Activated naive CD4-positive, alpha-beta T cell treated with anti-CD3 and anti-CD28 coated beads, Interleukin-2, amount 10 ng/mL, durations not matched to agents 7 days and 5 days (primary cell): ENCODE measurements at regions not wholly inside any gene's neighbourhood (a gene's known extent, or its start where the extent isn't known, plus 50 kb on each side); places are given as distances from the start of the nearest gene placed in this dataset.
A peak's percentile ranks its signal among the peaks of the same experiment; 100 is the strongest.
"Not testable (repeated sequence)": the region's sequence is repeated elsewhere in the genome, so short reads cannot be mapped to it uniquely, and the experiment has no call there.

Source experiments
- CTCF ChIA-PET: fragments of 350-600 bp; sonication (Branson Sonifier 250); formaldehyde crosslinking; loops from one replicate; lab custom pipeline; 2021; ENCODE audit warnings: antibody characterized with exemption; lab: Charles Lee
- DNase-seq: peaks from one replicate; pipeline ENCODE4 v3.0.0-alpha.2; 2020
- H3K27ac Mint-ChIP-seq: one replicate; pipeline ENCODE4 v1.8.0; 2021; ENCODE audit warnings: mild to moderate bottlenecking, moderate library complexity, mixed read lengths
- H3K27me3 Mint-ChIP-seq: one replicate; pipeline ENCODE4 v1.8.0; 2021; ENCODE audit warnings: mild to moderate bottlenecking, mixed read lengths
- H3K36me3 Mint-ChIP-seq: one replicate; pipeline ENCODE4 v1.8.0; 2021; ENCODE audit warnings: mixed read lengths
- H3K4me1 Mint-ChIP-seq: one replicate; pipeline ENCODE4 v1.8.0; 2021; ENCODE audit warnings: mixed read lengths
- H3K4me3 Mint-ChIP-seq: one replicate; pipeline ENCODE4 v1.8.0; 2021; ENCODE audit warnings: mild to moderate bottlenecking, moderate library complexity, mixed read lengths
- H3K9me3 Mint-ChIP-seq: one replicate; pipeline ENCODE4 v1.8.0; 2021; ENCODE audit warnings: mixed read lengths

DNA sequence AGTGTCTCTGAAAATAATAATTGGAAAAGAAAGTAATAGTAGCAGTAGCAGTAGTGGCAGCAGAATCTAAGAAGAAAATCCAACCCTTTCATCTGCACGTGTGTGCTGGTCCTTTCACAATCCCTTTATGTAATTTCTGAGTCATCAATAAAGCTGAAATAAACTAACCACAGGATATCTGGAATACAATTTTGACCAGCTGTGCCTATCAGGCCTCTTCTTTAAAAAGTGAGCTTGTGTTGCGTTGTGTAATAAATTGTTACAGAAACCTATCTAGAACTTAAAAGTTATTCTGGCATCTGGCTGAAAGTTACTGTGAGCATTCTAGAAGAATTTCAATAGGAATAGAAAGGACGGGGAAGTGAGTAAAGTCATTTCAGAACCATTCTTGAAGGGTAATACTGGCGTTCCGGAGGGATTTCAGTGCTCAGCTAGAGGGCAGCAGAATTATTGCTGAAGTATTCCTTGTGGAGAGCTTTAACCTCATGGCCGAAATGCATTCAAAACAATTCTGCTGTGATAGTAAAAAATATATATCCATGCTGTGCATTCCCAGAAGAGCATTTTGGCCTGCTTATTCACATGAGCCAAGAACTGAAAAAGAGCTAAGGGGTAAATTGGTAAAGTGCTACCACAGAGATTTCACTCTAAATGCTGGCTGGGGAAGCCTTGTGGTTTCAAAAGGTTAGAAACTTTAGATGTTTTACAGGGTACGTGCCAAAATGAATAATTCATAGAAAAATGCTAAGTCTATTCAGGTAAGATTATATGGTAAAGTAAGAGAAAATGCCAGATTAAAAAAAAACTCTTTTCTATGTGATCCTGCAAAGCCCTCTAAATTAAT is 260.6 kb downstream of the NKX6-1 start:
- Mint-ChIP-seq H3K9me3 (peaks cover 2% of the 10 kb centered on the region), H3K27me3 (no peaks in the 10 kb centered on the region), H3K4me3 (no peak overlapping the region), H3K27ac (no peak overlapping the region), H3K4me1 (no peaks in the 10 kb centered on the region), H3K36me3 (no peaks in the 10 kb centered on the region)
- CTCF ChIA-PET, result no interaction called here
- no peak for DNase-seq

DNA sequence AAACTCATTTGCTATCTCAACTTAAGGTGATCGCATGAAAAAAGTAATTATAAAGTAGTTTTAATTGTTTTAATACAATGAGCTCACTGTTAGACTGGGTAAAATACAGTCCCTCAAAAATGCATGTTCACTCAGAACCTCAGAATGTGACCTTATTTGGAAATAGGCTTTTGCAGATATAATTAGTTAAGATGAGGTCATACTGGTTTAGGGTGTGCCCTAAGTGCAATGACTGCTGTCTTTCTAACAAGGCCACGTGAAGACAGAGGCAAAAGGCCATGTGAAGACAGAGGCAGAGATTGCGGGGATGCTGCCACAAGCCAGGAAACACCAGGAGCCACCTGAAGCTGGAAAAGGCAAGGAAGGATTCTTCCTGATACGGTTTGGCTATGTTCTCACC is 262.1 kb downstream of the NKX6-1 start:
- no peak for DNase-seq
- Mint-ChIP-seq H3K27ac (no peak overlapping the region), H3K4me1 (no peaks in the 10 kb centered on the region), H3K4me3 (no peak overlapping the region), H3K36me3 (no peaks in the 10 kb centered on the region), H3K9me3 (peaks cover 2% of the 10 kb centered on the region), H3K27me3 (no peaks in the 10 kb centered on the region)
- CTCF ChIA-PET, result no interaction called here

DNA sequence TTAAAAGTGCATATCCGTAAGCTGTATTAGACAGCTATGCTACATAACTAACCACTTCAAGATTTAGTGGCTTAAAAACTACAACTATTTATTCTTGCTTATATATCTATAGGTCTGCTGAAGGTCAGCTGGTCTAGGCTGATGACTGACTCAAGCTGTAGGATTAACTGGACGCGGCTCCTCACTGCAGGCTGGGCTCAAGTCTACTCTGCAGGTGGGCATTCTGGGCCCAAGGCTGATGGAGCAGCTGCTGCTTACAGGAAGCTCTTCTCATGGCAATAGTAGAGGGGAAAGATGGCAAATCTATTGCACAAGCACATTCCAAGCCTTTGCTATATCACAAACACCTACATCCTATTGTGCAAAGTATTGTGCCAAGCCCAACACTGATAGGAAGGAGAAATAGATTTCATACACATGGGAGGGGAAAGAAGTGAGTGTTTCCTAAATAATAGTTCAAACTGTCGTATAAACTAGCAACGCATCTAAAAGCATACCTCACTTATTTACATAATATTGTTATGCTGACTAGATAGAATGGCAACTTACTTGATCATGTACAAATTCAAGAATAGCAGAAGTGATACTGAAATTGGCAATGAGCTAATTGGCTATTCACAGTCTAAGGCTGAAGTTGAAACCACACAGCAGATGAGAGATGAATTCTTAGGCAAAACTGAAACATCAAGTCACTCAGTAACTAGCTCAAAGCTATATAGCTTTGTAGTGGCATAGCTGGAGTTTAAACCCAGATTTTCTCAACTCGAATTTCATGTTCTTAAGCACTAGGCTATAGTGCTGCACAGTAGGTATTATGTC is 263.8 kb downstream of the NKX6-1 start:
- CTCF ChIA-PET, result no interaction called here
- Mint-ChIP-seq H3K27me3 (no peaks in the 10 kb centered on the region), H3K4me3 (no peak overlapping the region)

GRCh38 chr4:84232309-84233095 is 266.6 kb downstream of the NKX6-1 start:
- peak overlapping the region; percentile 56 for H3K27ac Mint-ChIP-seq
- CTCF ChIA-PET, result no interaction called here
- no peaks in the 10 kb centered on the region for H3K4me1 Mint-ChIP-seq
- no peak for DNase-seq
- H3K9me3 Mint-ChIP-seq, result peaks cover 1% of the 10 kb centered on the region
- no peaks in the 10 kb centered on the region for H3K27me3 Mint-ChIP-seq
- H3K36me3 Mint-ChIP-seq, result no peaks in the 10 kb centered on the region
- H3K4me3 Mint-ChIP-seq, result no peak overlapping the region

More for the DNA sequence above, 263.8 kb downstream of the NKX6-1 start:
- DNase-seq, result no peak
- H3K9me3 Mint-ChIP-seq, result peaks cover 2% of the 10 kb centered on the region
- H3K27ac Mint-ChIP-seq, result no peak overlapping the region
- H3K36me3 Mint-ChIP-seq, result no peaks in the 10 kb centered on the region
- H3K4me1 Mint-ChIP-seq, result no peaks in the 10 kb centered on the region

- no peaks in the 10 kb centered on the region for H3K9me3 Mint-ChIP-seq
- DNase-seq, result no peak
- no peaks in the 10 kb centered on the region for H3K4me1 Mint-ChIP-seq
- no peaks in the 10 kb centered on the region for H3K36me3 Mint-ChIP-seq
- H3K27me3 Mint-ChIP-seq, result no peaks in the 10 kb centered on the region
- CTCF ChIA-PET, result no interaction called here
- H3K4me3 Mint-ChIP-seq, result no peak overlapping the region
- H3K27ac Mint-ChIP-seq, result no peak overlapping the region
Measured at GRCh38 chr4:84231539-84232055, 267.5 kb downstream of the NKX6-1 start.

GRCh38 chr4:84224522-84224921 is 274.6 kb downstream of the NKX6-1 start:
- H3K27me3 Mint-ChIP-seq, result no peaks in the 10 kb centered on the region
- no peak for DNase-seq
- H3K36me3 Mint-ChIP-seq, result no peaks in the 10 kb centered on the region
- CTCF ChIA-PET, result no interaction called here
- no peak overlapping the region for H3K27ac Mint-ChIP-seq
- H3K9me3 Mint-ChIP-seq, result no peaks in the 10 kb centered on the region
- no peak overlapping the region for H3K4me3 Mint-ChIP-seq
- H3K4me1 Mint-ChIP-seq, result no peaks in the 10 kb centered on the region

DNA sequence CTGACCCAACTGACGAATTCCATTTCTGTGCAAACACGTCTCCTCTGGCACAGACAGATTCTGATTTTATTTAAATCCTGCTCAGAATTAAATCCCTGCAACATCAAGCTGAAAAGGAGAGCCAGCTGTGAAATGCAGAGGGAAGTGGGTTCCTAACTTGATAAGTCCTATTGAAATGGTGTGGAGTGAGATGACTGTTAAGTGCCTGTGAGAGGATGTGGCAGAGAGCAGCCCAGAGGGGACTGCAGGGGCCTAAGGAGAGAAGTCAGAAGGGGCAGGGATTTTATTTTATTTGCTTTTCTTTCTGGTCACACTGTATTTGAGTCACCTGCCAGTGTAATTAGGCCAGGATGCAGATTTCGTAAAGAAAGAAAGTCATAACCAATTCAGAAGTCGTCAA is 277.4 kb downstream of the NKX6-1 start:
- H3K4me1 Mint-ChIP-seq, result no peaks in the 10 kb centered on the region
- H3K4me3 Mint-ChIP-seq, result no peak overlapping the region
- H3K9me3 Mint-ChIP-seq, result no peaks in the 10 kb centered on the region
- no peak overlapping the region for H3K27ac Mint-ChIP-seq
- no peaks in the 10 kb centered on the region for H3K27me3 Mint-ChIP-seq
- no peaks in the 10 kb centered on the region for H3K36me3 Mint-ChIP-seq
- CTCF ChIA-PET, result no interaction called here
- DNase-seq, result no peak

DNA sequence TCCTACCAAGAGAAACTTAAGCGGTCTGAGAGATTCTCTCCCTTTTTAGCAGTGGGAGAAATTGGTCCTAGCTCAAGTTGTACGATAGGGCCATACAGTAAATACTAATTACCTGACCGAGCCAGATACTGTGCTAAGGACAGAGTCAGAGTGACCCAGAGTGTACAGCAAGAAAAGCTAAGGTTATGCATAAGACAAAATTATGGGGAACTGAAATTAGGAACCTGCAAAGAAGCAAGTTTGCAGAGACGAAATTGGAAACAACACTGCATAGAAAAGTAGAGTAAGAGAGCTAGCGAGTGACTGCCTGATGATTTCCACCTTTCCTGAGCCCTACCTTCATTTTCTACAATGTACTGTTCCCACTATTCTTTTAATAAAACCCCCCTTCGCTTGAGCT is 278.1 kb downstream of the NKX6-1 start:
- Mint-ChIP-seq H3K36me3 (no peaks in the 10 kb centered on the region), H3K4me3 (no peak overlapping the region), H3K27ac (no peak overlapping the region), H3K27me3 (no peaks in the 10 kb centered on the region), H3K9me3 (no peaks in the 10 kb centered on the region), H3K4me1 (no peaks in the 10 kb centered on the region)
- CTCF ChIA-PET, result no interaction called here
- DNase-seq, result no peak

DNA sequence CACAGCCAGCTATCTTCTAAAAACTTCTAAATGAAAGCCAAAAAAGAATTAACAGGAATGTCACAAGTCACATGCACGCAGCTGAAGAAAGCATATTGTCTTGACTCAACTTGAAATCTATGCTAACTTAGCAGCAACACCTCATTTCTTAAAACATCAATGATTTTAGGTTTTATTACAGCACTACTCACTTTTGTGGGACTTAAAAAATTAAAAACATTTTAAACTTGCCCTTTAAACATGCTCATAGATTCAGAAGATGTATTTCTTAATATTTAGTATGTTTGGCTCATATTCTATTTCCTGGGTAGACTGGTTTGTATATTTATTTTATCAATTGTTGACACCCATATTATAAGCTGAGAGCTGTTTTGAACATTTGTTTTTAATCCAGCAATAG is 279.4 kb downstream of the NKX6-1 start:
- no peak for DNase-seq
- H3K4me3 Mint-ChIP-seq, result no peak overlapping the region
- CTCF ChIA-PET, result no interaction called here

GRCh38 chr4:84218031-84218430 is 281.1 kb downstream of the NKX6-1 start:
- no peaks in the 10 kb centered on the region for H3K4me1 Mint-ChIP-seq
- DNase-seq, result no peak
- H3K9me3 Mint-ChIP-seq, result no peaks in the 10 kb centered on the region
- H3K27me3 Mint-ChIP-seq, result no peaks in the 10 kb centered on the region
- no peak overlapping the region for H3K27ac Mint-ChIP-seq
- H3K4me3 Mint-ChIP-seq, result no peak overlapping the region
- no peaks in the 10 kb centered on the region for H3K36me3 Mint-ChIP-seq
- CTCF ChIA-PET, result no interaction called here

More for the DNA sequence above, 279.4 kb downstream of the NKX6-1 start:
- no peaks in the 10 kb centered on the region for H3K27me3 Mint-ChIP-seq
- H3K36me3 Mint-ChIP-seq, result no peaks in the 10 kb centered on the region
- H3K27ac Mint-ChIP-seq, result no peak overlapping the region
- no peaks in the 10 kb centered on the region for H3K4me1 Mint-ChIP-seq
- no peaks in the 10 kb centered on the region for H3K9me3 Mint-ChIP-seq

DNA sequence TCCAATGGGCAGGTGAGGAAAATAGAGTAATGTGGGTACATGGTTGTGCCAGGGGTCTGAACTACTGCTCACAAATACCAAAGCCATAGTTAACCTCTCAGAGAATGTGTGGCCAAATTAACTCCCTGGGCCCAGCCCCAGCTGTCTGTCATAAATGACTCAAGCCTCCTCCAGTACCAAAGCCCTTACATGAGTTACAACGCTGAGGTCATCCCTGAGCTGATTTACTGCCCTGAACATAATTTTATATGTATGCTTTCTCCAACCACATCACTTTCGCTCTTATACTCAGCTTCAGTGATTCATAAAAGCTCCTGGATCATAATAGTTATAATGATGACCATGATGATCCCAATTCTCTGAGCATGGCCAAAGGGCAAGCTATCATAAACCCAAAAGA is 283.9 kb downstream of the NKX6-1 start:
- H3K27ac Mint-ChIP-seq, result no peak overlapping the region
- no peaks in the 10 kb centered on the region for H3K9me3 Mint-ChIP-seq
- H3K27me3 Mint-ChIP-seq, result no peaks in the 10 kb centered on the region
- DNase-seq, result no peak
- CTCF ChIA-PET, result no interaction called here
- H3K36me3 Mint-ChIP-seq, result no peaks in the 10 kb centered on the region
- no peaks in the 10 kb centered on the region for H3K4me1 Mint-ChIP-seq
- H3K4me3 Mint-ChIP-seq, result no peak overlapping the region

- H3K27ac Mint-ChIP-seq, H3K4me1 Mint-ChIP-seq, H3K4me3 Mint-ChIP-seq, CTCF ChIA-PET, DNase-seq, H3K9me3 Mint-ChIP-seq, H3K36me3 Mint-ChIP-seq, H3K27me3 Mint-ChIP-seq: not testable (repeated sequence)
Measured at GRCh38 chr4:84206226-84206625, 292.9 kb downstream of the NKX6-1 start.

DNA sequence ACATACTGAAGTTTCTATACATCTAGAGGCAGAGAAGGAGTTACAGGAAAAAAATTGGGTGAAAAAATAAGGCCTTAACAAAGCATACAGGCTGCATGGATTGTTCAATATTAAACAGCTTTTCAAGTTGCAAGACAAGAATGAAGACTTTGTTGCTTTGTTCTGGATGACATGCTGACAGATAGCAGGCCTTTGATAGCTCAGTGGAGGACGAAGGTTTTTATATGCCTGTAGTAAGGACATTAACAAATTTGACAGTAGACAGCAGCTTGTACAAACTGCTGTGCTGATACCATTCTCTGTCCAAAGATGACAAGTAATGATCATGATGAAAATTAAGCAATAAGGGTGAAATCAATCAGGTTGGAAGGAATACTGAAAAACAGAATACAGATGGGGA is 309.9 kb downstream of the NKX6-1 start:
- Mint-ChIP-seq H3K9me3 (no peaks in the 10 kb centered on the region), H3K36me3 (no peaks in the 10 kb centered on the region), H3K27me3 (no peaks in the 10 kb centered on the region), H3K4me3 (no peak overlapping the region), H3K4me1 (no peaks in the 10 kb centered on the region), H3K27ac (no peak overlapping the region)
- CTCF ChIA-PET, result no interaction called here
- no peak for DNase-seq

DNA sequence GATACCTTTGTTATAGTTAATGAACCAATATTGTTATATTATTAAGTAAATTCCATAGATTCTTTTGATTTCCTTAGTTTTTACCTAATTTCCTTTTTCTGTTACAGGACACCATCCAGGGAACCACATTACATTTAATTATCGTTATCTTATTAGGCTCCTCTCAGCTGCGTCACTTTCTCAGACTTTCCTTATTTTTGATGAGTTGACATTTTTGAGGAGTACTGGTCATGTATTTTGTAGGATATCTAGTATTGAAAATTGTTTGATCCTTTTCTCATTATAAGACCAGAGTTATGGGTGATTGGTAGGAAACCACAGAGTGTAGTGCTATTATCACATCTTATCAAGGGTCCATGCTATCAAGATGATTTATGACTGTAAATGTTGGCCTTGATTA is 319.7 kb downstream of the NKX6-1 start:
- no peaks in the 10 kb centered on the region for H3K36me3 Mint-ChIP-seq

More for the DNA sequence above, 319.7 kb downstream of the NKX6-1 start:
- Mint-ChIP-seq H3K4me3 (no peak overlapping the region), H3K9me3 (peaks cover 2% of the 10 kb centered on the region), H3K4me1 (no peaks in the 10 kb centered on the region), H3K27me3 (no peaks in the 10 kb centered on the region), H3K27ac (no peak overlapping the region)
- DNase-seq, result no peak
- CTCF ChIA-PET, result no interaction called here
